CD4-positive, alpha-beta T cell (primary cell): ENCODE measurements at regions not wholly inside any gene's neighbourhood (a gene's known extent, or its start where the extent isn't known, plus 50 kb on each side); places are given as distances from the start of the nearest gene placed in this dataset.
"Not testable (repeated sequence)": the region's sequence is repeated elsewhere in the genome, so short reads cannot be mapped to it uniquely, and the experiment has no call there.

Source experiments
- ATAC-seq: fragments of 200-7000 bp; cut with Tn5 transposase; one replicate; pipeline ENCODE4 v1.10.0; 2022; ENCODE audit warnings: mild to moderate bottlenecking; ENCODE audit not compliant: poor library complexity
- CTCF ChIA-PET: fragments of 350-600 bp; sonication (Branson Sonifier 250); formaldehyde crosslinking; loops from one replicate; lab custom pipeline; 2021; ENCODE audit warnings: antibody characterized with exemption, inconsistent platforms; lab: Charles Lee
- POLR2A ChIA-PET: fragments of 350-600 bp; sonication (Branson Sonifier 250); formaldehyde crosslinking; loops from one replicate; lab custom pipeline; 2021; ENCODE audit warnings: antibody characterized with exemption, inconsistent platforms; lab: Charles Lee
- DNase-seq, 14 experiments: peaks; one replicate each; pipeline ENCODE4 v3.0.0-alpha.2; 2013 to 2020; ENCODE audit warnings: mixed read lengths in 2 of 14
- H3K27ac ChIP-seq, 2 donors: one replicate each; pipeline versions ENCODE4 v1.5.1 to v1.7.0; 2013; ENCODE audit warnings: low read length in 2 of 2, low read depth in 1 of 2, mild to moderate bottlenecking in 1 of 2
- H3K27me3 ChIP-seq, 2 experiments: 1 replicate in 1 of 2; 2 replicates in 1 of 2; pipeline versions ENCODE4 v1.6.1 to v1.7.0; 2013; ENCODE audit warnings: low read length in 2 of 2, control low read depth in 1 of 2, mild to moderate bottlenecking in 1 of 2, moderate library complexity in 1 of 2; ENCODE audit not compliant: insufficient read depth in 2 of 2, control insufficient read depth in 1 of 2
- H3K36me3 ChIP-seq: one replicate; pipeline ENCODE4 v1.6.1; 2013; ENCODE audit warnings: low read length, control low read depth; ENCODE audit not compliant: insufficient read depth
- H3K4me1 ChIP-seq: one replicate; pipeline ENCODE4 v1.6.1; 2013; ENCODE audit warnings: low read length, control low read depth; ENCODE audit not compliant: insufficient read depth
- H3K4me3 ChIP-seq: one replicate; pipeline ENCODE4 v1.5.1; 2013; ENCODE audit warnings: mild to moderate bottlenecking, low read length, moderate library complexity
- H3K9me3 ChIP-seq, 2 experiments: 1 replicate in 1 of 2; 2 replicates in 1 of 2; pipeline versions ENCODE4 v1.6.1 to v1.7.0; 2013; ENCODE audit warnings: low read length in 2 of 2, mild to moderate bottlenecking in 2 of 2, control low read depth in 1 of 2, moderate library complexity in 1 of 2; ENCODE audit not compliant: control insufficient read depth in 1 of 2, insufficient read depth in 1 of 2
- H3K27ac Mint-ChIP-seq: one replicate; pipeline ENCODE4 v1.8.0; 2020; ENCODE audit warnings: mixed read lengths
- H3K27me3 Mint-ChIP-seq: one replicate; pipeline ENCODE4 v1.8.0; 2021; ENCODE audit warnings: mixed read lengths
- H3K36me3 Mint-ChIP-seq: one replicate; pipeline ENCODE4 v1.8.0; 2021; ENCODE audit warnings: low read depth, mixed read lengths
- H3K4me1 Mint-ChIP-seq: one replicate; pipeline ENCODE4 v1.8.0; 2021; ENCODE audit warnings: low read depth, mixed read lengths
- H3K4me3 Mint-ChIP-seq: one replicate; pipeline ENCODE4 v1.8.0; 2020; ENCODE audit warnings: mild to moderate bottlenecking, mixed read lengths
- H3K9me3 Mint-ChIP-seq: one replicate; pipeline ENCODE4 v1.8.0; 2020; ENCODE audit warnings: mixed read lengths
- intact Hi-C, 2 experiments: fragments of 100-400 bp; cut with DNase I in 1 of 2; cut with micrococcal nuclease in 1 of 2; formaldehyde crosslinking; loops; one replicate each; pipeline versions ENCODE4 v1.15.1 to v1.9.0; 2023 to 2025; cut with DNase I, micrococcal nuclease

GRCh38 chr2:91895091-91895490 is 2976.1 kb upstream of the TEKT4 start:
- H3K36me3 ChIP-seq, H3K4me3 Mint-ChIP-seq, POLR2A ChIA-PET, H3K36me3 Mint-ChIP-seq, H3K27me3 ChIP-seq, CTCF ChIA-PET, H3K27ac Mint-ChIP-seq, intact Hi-C loops, H3K27ac ChIP-seq, H3K9me3 Mint-ChIP-seq, H3K4me1 Mint-ChIP-seq, H3K4me3 ChIP-seq, ATAC-seq, H3K27me3 Mint-ChIP-seq, H3K9me3 ChIP-seq, DNase-seq, H3K4me1 ChIP-seq: not testable (repeated sequence)

DNA sequence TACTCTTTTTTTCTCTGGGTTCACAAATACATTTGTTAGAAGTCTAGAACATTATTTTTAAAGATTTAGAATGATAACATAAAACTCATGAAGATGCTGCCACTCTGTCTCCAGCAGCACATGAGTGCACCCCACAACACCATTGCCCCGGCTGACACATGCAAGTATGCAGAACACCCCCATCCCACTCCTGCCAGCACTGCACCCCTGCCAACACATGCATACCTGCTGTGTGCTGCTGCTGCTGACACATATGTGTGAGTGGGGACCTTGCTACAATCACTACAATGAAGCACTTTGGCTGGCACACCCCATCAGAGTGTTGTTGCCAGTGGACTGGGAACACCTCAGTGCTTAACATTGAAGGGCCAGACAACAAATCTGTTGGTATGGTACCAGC is 2953.6 kb upstream of the TEKT4 start:
- H3K9me3 Mint-ChIP-seq, intact Hi-C loops, DNase-seq, CTCF ChIA-PET, H3K4me3 Mint-ChIP-seq, H3K27ac ChIP-seq, ATAC-seq, H3K4me3 ChIP-seq, POLR2A ChIA-PET, H3K27ac Mint-ChIP-seq, H3K9me3 ChIP-seq, H3K27me3 Mint-ChIP-seq, H3K36me3 ChIP-seq, H3K4me1 Mint-ChIP-seq, H3K27me3 ChIP-seq, H3K4me1 ChIP-seq, H3K36me3 Mint-ChIP-seq: not testable (repeated sequence)
